GM12865 (cell line): ENCODE measurements at regions not wholly inside any gene's neighbourhood (a gene's known extent, or its start where the extent isn't known, plus 50 kb on each side); places are given as distances from the start of the nearest gene placed in this dataset.

Experiments used
- DNase-seq: peaks from one replicate; pipeline ENCODE4 v3.0.0; 2010; ENCODE audit warnings: low read depth
- H3K4me3 ChIP-seq: 2 replicates; pipeline ENCODE4 v1.5.1; 2011; ENCODE audit warnings: mild to moderate bottlenecking, low read depth, low read length, control low read depth
- TF ChIP-seq, protein P1 (sequence below): IDR thresholded peaks from 2 replicates; pipeline ENCODE4 v1.5.1; 2011; ENCODE audit warnings: low read length, control low read depth, low read depth, inconsistent platforms; ENCODE audit not compliant: insufficient read depth; ENCODE audit errors: missing control alignments

DNA sequence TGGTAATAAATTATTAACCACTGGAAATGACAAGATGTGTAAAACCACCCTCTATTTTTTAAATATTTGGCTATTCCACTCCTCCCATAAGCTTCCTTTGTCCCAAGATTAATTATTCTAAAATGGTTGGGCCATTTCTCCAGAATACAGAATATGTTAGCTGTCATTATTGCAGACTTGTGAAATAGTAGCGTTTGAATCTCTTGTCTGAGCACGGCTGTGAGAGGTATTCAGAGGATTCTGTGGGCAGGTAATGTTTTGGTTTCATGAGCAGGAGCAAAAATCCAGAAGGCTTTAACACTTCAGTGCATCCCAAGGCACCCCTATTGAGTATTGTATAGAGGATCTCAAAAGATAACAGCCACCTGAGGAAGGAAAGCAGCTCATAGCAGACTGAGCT is 256.0 kb downstream of the UQCRFS1 start:
- no peak for DNase-seq

DNA sequence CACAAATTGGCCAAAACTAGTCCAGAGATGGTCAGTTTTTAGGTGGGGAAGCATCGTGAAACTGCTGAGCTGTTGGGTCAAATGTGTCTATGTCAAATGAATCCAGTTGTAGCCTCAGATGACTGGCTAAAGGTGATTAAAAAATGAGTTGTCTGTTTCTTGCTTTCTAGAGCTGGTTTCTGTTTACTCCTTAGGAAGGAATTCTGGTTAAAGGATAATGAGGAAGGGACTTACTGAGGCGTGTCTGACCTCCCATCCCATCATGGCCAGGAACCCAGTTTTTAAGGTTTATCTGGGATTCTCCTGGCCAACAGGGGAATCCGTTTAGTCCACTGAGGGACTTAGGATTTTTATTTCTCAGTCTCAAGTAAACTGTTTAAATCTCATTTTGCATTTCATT is 256.5 kb downstream of the UQCRFS1 start:
- TF ChIP-seq, protein P1, sequence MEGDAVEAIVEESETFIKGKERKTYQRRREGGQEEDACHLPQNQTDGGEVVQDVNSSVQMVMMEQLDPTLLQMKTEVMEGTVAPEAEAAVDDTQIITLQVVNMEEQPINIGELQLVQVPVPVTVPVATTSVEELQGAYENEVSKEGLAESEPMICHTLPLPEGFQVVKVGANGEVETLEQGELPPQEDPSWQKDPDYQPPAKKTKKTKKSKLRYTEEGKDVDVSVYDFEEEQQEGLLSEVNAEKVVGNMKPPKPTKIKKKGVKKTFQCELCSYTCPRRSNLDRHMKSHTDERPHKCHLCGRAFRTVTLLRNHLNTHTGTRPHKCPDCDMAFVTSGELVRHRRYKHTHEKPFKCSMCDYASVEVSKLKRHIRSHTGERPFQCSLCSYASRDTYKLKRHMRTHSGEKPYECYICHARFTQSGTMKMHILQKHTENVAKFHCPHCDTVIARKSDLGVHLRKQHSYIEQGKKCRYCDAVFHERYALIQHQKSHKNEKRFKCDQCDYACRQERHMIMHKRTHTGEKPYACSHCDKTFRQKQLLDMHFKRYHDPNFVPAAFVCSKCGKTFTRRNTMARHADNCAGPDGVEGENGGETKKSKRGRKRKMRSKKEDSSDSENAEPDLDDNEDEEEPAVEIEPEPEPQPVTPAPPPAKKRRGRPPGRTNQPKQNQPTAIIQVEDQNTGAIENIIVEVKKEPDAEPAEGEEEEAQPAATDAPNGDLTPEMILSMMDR = no peak
- no peak for DNase-seq

More for the DNA sequence above, 256.0 kb downstream of the UQCRFS1 start:
- no peak overlapping the region for H3K4me3 ChIP-seq
- TF ChIP-seq, protein P1 = no peak

DNA sequence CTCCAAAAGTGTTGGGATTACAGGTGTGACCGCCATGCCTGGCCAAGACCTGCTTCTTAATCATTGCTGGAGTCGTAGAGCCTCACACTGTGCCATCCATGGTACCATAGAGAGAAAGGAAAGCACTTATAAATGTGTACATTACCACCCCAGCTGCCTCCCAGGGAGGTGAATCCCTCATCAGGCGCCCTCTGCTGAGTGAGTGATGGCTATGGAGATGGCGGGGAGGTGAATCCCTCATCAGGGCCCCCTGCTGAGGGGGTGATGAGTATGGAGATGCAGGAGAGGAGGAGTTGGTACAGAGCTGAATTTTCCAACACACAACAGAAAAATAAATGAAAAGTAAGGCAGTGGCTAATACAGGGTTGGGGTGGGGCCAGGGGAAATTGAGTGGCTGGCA is 263.4 kb downstream of the UQCRFS1 start:
- no peak for DNase-seq
- TF ChIP-seq, protein P1 = no peak
- no peak overlapping the region for H3K4me3 ChIP-seq

More for the DNA sequence above, 256.5 kb downstream of the UQCRFS1 start:
- no peak overlapping the region for H3K4me3 ChIP-seq

DNA sequence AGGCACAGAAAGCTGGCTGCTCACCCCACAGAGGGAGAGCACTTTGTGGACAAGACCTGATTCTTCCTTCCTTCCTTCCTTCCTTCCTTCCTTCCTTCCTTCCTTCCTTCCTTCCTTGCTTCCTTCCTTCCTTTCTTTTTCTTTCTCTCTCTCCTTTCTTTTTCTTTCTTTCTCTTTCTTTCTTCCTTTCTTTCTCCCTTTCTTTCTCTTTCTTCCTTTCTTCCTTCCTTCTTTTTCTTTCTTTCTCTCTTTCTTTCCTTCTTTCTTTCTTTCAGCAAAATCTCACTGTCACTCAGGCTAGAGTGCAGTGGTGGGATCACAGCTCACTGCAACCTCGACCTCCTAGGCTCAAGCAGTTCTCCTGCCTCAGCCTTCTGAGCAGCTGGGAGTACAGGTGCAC is 263.9 kb downstream of the UQCRFS1 start:
- TF ChIP-seq, protein P1 = no peak
- no peak for DNase-seq
- no peak overlapping the region for H3K4me3 ChIP-seq

DNA sequence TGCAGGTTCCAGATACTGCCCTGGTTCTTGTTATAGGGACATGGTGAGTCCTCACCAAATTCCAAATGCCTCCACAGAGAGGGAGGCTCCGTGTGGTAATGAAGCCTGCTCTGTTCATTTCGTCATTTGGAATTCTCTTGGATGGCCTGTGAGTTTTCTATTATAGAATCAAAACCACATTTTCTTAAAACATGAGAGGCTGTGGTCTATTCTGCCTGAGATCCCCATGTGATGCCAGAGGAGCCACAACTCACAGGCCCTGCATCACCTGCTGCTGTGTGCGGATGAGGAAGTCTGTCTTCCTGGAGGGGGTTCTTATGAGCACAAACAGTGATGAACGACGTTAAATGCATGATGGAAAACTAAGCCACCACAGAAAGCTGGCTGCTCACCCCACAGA is 264.4 kb downstream of the UQCRFS1 start:
- H3K4me3 ChIP-seq = no peak overlapping the region
- no peak for DNase-seq
- TF ChIP-seq, protein P1 = no peak

DNA sequence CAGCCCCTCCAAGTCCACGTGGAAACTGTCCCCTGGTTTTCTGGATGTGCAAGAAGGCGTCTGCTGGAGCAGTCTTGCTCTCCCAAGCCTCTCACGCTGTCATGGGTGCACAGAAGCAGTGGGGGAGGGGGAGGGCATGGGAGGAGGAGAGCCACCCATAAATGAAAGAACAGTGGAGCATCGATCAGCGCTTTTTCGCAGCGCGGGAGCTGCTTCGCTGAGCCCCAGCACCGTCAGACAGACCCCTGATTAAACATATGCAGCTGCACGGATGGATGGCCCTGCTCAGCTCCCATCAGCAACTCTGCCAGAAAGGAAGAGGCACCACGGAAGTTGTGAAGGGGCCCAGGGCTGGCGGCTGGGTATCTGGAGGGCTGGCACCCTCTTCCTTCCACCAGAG is 264.9 kb downstream of the UQCRFS1 start:
- TF ChIP-seq, protein P1 = no peak

DNA sequence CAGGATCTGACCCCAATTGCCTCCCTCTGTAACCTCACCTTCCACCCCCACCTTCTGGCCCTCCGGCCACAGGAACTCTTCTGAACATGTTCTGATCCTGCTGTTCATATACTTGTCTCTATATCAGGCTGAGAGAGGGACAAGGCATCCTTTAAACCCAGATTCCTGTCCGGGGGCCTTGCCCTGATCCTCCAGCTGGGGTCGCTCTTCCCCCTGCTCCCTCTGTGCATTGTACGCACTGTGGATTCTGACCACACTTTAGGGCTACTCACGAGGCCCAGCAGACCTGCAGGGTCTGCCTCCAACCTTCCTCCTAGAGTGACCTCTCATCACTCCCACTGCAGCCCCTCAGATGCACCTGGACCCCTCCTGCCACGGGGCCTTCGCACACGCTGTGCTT is 269.3 kb downstream of the UQCRFS1 start:
- DNase-seq = no peak
- TF ChIP-seq, protein P1 = peak; percentile 14
- no peak overlapping the region for H3K4me3 ChIP-seq

More for the DNA sequence above, 264.9 kb downstream of the UQCRFS1 start:
- H3K4me3 ChIP-seq = no peak overlapping the region
- DNase-seq = no peak
